ENCODE measurements at regions not wholly inside any gene's neighbourhood (a gene's known extent, or its start where the extent isn't known, plus 50 kb on each side); places are given as distances from the start of the nearest gene placed in this dataset.

DNA sequence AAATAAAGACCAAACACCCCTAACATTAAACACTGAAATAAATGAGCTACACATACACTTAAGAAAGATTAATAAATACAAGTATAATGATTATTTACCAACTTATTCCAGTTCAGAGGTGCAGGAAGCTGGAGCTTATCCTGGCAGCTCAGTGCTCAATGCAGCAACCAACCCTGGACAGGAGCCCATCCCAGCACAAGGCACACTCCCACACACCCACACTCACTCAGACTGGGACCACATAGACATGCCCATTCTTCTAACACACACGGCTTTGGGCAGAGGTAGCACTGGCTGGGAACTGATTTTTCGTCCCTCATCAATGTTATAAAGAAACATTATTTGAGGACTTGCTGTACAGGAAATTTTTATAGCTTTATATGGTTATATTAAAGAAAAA is 797.4 kb downstream of the RPS29 start:
- DNase-seq (ENCODE audit: low read depth, low spot score): no peak
- TF ChIP-seq CTCF (conservative IDR thresholded peaks at IDR 0.05): no peak
- no peak overlapping the region for H3K27ac Mint-ChIP-seq (ENCODE audit: unreplicated experiment)
- H3K4me3 Mint-ChIP-seq: no peak overlapping the region
- no peaks in the 10 kb centered on the region for H3K27me3 Mint-ChIP-seq (ENCODE audit: low read depth)
- no peaks in the 10 kb centered on the region for H3K9me3 Mint-ChIP-seq
- no peaks in the 10 kb centered on the region for H3K4me1 Mint-ChIP-seq
- no peaks in the 10 kb centered on the region for H3K36me3 Mint-ChIP-seq (ENCODE audit: low read depth)

- no peak for TF ChIP-seq CTCF (conservative IDR thresholded peaks at IDR 0.05)
- no peaks in the 10 kb centered on the region for H3K4me1 Mint-ChIP-seq
- no peaks in the 10 kb centered on the region for H3K9me3 Mint-ChIP-seq
- DNase-seq (ENCODE audit: low read depth, low spot score): no peak
- H3K27ac Mint-ChIP-seq (ENCODE audit: unreplicated experiment): no peak overlapping the region
- no peaks in the 10 kb centered on the region for H3K27me3 Mint-ChIP-seq (ENCODE audit: low read depth)
- no peaks in the 10 kb centered on the region for H3K36me3 Mint-ChIP-seq (ENCODE audit: low read depth)
- no peak overlapping the region for H3K4me3 Mint-ChIP-seq
Observed at GRCh38 chr14:48786498-48786897, 799.7 kb downstream of the RPS29 start.

- no peaks in the 10 kb centered on the region for H3K9me3 Mint-ChIP-seq
- no peak overlapping the region for H3K27ac Mint-ChIP-seq (ENCODE audit: unreplicated experiment)
- no peak for DNase-seq (ENCODE audit: low read depth, low spot score)
- no peaks in the 10 kb centered on the region for H3K4me1 Mint-ChIP-seq
- H3K4me3 Mint-ChIP-seq: no peak overlapping the region
- H3K36me3 Mint-ChIP-seq (ENCODE audit: low read depth): no peaks in the 10 kb centered on the region
- H3K27me3 Mint-ChIP-seq (ENCODE audit: low read depth): no peaks in the 10 kb centered on the region
- no peak for TF ChIP-seq CTCF (conservative IDR thresholded peaks at IDR 0.05)
Observed at GRCh38 chr14:48771717-48772116, 814.5 kb downstream of the RPS29 start.

DNA sequence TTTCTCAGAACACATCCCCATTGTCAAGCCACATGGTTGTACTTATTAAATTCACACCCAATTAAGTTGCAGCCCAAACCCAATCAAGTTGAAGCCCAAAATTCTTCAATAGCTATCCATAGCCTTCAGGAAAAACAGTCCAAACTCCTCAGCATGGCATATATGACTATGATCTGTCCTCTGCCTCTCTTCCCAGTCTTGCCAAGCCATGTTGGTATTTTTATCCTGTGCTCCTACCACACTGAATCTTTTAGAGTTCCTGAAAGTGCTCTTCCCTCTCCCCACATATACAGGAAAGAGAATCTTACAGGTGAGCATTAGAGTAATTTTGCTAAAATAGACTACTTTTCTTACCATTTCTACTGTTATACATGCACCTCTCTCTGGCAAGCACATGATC is 834.9 kb downstream of the RPS29 start:
- no peaks in the 10 kb centered on the region for H3K27me3 Mint-ChIP-seq (ENCODE audit: low read depth)
- no peak overlapping the region for H3K27ac Mint-ChIP-seq (ENCODE audit: unreplicated experiment)
- no peaks in the 10 kb centered on the region for H3K9me3 Mint-ChIP-seq

DNA sequence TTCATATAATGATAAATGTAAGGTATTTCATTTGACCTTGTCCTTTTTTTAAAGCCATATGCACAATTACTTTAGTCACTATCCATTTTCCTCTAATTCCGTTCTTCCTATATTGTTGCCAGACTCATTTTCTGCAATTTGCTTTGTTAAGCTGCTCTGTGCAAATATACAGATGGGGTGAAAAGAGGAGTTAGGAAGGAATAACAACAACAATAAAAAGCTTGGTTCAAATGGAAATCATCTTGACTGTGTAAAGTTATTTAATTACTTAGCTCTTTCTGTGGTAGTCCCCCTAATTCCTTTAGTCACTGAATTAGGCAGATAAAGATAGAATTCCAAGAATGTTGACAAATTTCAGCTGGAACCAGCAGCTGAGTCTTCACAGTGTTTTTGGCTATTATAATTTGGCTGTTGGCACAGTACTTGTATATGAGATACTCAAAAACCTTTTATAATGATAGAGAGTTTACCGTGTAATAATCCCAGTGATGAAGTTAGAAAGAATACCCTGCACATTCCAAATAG is 838.0 kb downstream of the RPS29 start:
- Mint-ChIP-seq H3K4me3 (no peak overlapping the region), H3K27me3 (ENCODE audit: low read depth) (no peaks in the 10 kb centered on the region), H3K9me3 (no peaks in the 10 kb centered on the region), H3K27ac (ENCODE audit: unreplicated experiment) (no peak overlapping the region), H3K36me3 (ENCODE audit: low read depth) (no peaks in the 10 kb centered on the region), H3K4me1 (peaks cover 17% of the 10 kb centered on the region)
- DNase-seq (ENCODE audit: low read depth, low spot score): no peak
- no peak for TF ChIP-seq CTCF (conservative IDR thresholded peaks at IDR 0.05)

More for the DNA sequence above, 834.9 kb downstream of the RPS29 start:
- DNase-seq (ENCODE audit: low read depth, low spot score): no peak
- peaks cover 17% of the 10 kb centered on the region for H3K4me1 Mint-ChIP-seq
- H3K4me3 Mint-ChIP-seq: no peak overlapping the region
- TF ChIP-seq CTCF (conservative IDR thresholded peaks at IDR 0.05): no peak
- no peaks in the 10 kb centered on the region for H3K36me3 Mint-ChIP-seq (ENCODE audit: low read depth)
